ENCODE measurements at regions not wholly inside any gene's neighbourhood (a gene's known extent, or its start where the extent isn't known, plus 50 kb on each side); places are given as distances from the start of the nearest gene placed in this dataset.

DNA sequence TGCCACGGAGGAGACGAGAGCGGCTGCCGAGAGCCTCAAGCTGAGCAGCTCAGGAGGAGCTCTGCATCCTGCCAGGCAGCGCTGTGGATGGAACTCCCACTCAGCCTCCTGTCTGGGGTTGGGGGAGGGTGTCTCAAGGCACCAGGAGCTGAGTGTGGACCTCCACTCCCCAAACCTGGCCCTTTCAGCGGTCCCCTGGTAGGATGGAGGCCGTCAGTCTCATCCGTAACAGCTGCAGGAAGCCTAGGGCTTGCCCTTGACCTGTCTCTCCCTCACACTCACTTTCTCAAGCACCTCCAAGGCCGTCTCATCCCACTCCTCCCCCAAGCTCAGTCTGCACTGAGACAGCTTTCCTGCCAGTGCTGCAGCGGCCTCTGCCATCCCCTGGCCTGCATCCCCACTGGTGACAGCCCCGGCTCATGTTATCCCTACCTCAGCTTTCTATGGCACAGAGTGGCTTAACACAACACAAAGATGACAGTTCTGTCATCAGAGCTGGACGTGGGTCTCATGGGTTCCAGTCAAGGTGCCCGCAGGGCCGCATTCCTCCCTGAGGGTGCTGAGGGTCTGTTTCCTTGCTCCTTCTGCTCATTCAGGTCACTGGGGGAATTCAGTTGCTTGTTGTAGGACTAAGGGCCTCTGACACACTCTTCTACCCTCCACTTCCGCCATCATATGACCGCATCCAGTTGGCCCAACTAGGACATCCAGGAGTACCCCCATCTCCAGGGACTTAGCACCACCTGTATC, 341.9 kb upstream of the B3GAT1 start:
- Histone ChIP-seq H3K4me1 (no peaks in the 10 kb centered on the region), H3K9me3 (no peaks in the 10 kb centered on the region), H3K27ac (no peak overlapping the region), H3K27me3 (no peaks in the 10 kb centered on the region), H3K4me3 (no peak overlapping the region), H3K36me3 (no peaks in the 10 kb centered on the region)
- intact Hi-C loops (cut with DNase I), result no loop called here
- TF ChIP-seq, protein P1, sequence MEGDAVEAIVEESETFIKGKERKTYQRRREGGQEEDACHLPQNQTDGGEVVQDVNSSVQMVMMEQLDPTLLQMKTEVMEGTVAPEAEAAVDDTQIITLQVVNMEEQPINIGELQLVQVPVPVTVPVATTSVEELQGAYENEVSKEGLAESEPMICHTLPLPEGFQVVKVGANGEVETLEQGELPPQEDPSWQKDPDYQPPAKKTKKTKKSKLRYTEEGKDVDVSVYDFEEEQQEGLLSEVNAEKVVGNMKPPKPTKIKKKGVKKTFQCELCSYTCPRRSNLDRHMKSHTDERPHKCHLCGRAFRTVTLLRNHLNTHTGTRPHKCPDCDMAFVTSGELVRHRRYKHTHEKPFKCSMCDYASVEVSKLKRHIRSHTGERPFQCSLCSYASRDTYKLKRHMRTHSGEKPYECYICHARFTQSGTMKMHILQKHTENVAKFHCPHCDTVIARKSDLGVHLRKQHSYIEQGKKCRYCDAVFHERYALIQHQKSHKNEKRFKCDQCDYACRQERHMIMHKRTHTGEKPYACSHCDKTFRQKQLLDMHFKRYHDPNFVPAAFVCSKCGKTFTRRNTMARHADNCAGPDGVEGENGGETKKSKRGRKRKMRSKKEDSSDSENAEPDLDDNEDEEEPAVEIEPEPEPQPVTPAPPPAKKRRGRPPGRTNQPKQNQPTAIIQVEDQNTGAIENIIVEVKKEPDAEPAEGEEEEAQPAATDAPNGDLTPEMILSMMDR (IDR thresholded peaks at IDR 0.05), result no peak
- no peak for TF ChIP-seq POLR2A (IDR thresholded peaks at IDR 0.05)
- DNase-seq (ENCODE audit: extremely low spot score in 2 of 2), result peak; percentile 64 to 82

DNA sequence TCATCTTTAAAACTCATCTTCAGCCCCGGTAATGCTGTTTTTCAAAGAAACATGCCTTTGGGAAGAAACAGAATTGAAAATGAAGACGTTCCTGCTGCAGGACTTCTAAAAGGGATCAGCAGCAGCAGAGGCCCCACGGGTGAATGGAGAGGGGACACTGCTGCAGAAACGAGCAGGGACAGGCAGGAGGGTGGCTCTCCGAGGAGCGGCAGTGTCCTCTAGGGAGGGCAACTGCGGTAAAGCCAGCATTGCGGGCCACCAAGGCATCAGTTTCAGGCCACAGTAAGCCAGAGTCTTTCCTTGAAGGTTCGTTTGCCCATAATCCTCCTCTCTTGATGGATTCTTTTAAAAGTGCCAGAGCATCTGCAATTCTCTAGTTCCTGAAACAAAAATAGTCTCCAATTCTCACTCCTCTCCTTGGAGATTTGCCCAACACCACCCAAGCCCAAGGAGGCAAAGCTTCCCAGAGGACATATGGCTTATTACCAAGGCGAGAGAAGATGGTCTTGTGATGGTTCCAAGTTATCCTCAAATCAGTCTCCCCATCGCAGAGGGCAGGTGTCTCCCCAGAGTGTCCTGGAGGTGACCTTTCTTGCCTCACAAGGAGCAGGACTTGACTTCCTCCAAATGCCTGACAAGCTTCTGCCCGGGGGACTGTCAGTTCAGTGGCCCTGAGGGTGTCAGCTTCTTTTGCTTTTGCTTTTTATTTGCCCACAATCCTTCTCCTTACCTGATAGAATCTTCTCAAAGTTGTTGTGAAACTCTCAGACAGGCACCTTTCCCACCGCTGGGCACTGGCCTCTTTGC, 341.1 kb upstream of the B3GAT1 start:
- Histone ChIP-seq H3K4me1 (no peaks in the 10 kb centered on the region), H3K4me3 (no peak overlapping the region), H3K9me3 (no peaks in the 10 kb centered on the region), H3K36me3 (no peaks in the 10 kb centered on the region), H3K27ac (no peak overlapping the region), H3K27me3 (no peaks in the 10 kb centered on the region)
- DNase-seq (ENCODE audit: extremely low spot score in 2 of 2), result peak in 1 of 2 donors; percentile 31
- no peak for TF ChIP-seq POLR2AphosphoS5 (IDR thresholded peaks at IDR 0.05; ENCODE audit: insufficient read depth in 1 of 2, low read depth in 1 of 2)
- TF ChIP-seq, protein P1 (IDR thresholded peaks at IDR 0.05), result no peak
- no peak for TF ChIP-seq POLR2A (IDR thresholded peaks at IDR 0.05)
- intact Hi-C loops (cut with DNase I), result no loop called here

DNA sequence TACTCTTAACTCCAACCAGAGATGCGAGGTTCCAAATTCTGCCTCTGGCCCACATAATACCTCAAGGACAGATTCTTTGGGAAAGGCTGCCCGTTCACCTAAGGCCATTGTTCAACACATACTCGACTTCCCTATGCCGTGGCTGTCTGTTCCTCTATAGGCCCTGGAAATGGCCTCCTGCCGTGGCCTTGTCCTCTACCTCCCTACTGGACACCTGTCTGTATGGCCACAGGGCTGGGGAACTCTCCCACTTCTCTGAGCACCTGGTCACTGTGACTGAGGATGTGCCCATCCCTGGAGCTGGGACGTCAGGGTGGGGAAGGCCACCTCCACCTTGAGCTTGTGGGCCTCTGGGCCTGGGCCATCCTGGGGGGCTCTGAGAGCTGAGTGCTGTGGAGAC, 340.5 kb upstream of the B3GAT1 start:
- intact Hi-C loops (cut with DNase I), result no loop called here
- peak; percentile 55 to 67 for DNase-seq (ENCODE audit: extremely low spot score in 2 of 2)

DNA sequence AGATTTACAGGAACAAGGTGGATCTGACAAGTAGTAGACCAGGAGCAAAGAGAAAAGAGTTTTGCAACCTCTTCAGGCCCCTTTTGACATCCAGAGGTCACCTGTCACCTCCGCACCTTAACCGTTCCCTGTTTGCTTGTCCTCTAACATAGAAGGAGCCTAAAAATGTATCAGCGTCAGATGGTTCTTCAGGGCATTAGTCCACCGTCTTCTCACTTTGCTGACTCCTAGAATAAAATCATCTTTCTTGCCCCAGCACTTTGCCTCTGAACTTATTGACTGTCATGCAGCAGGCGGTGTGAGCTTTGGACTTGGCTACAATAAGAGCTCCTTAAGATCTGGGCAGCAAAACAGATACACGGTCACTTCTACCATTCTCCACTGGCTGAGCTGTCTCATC, 339.7 kb upstream of the B3GAT1 start:
- H3K4me3 ChIP-seq, result no peak overlapping the region
- TF ChIP-seq POLR2A (IDR thresholded peaks at IDR 0.05) (no peak), POLR2AphosphoS5 (IDR thresholded peaks at IDR 0.05; ENCODE audit: insufficient read depth in 1 of 2, low read depth in 1 of 2) (no peak)
- TF ChIP-seq, protein P1 (IDR thresholded peaks at IDR 0.05), result no peak
- H3K36me3 ChIP-seq, result no peaks in the 10 kb centered on the region
- H3K4me1 ChIP-seq, result no peaks in the 10 kb centered on the region
- intact Hi-C loops (cut with DNase I), result no loop called here
- H3K9me3 ChIP-seq, result no peaks in the 10 kb centered on the region
- DNase-seq (ENCODE audit: extremely low spot score in 2 of 2), result peak in 1 of 2 donors; percentile 7
- no peaks in the 10 kb centered on the region for H3K27me3 ChIP-seq
- H3K27ac ChIP-seq, result no peak overlapping the region

More for the DNA sequence above, 340.5 kb upstream of the B3GAT1 start:
- no peaks in the 10 kb centered on the region for H3K9me3 ChIP-seq
- TF ChIP-seq POLR2A (IDR thresholded peaks at IDR 0.05), result no peak
- TF ChIP-seq, protein P1 (IDR thresholded peaks at IDR 0.05), result no peak
- TF ChIP-seq POLR2AphosphoS5 (IDR thresholded peaks at IDR 0.05; ENCODE audit: insufficient read depth in 1 of 2, low read depth in 1 of 2), result no peak
- no peaks in the 10 kb centered on the region for H3K4me1 ChIP-seq
- H3K4me3 ChIP-seq, result no peak overlapping the region
- H3K27me3 ChIP-seq, result no peaks in the 10 kb centered on the region
- no peak overlapping the region for H3K27ac ChIP-seq
- H3K36me3 ChIP-seq, result no peaks in the 10 kb centered on the region
